Right lung (tissue), 2 donors: ENCODE measurements at regions not wholly inside any gene's neighbourhood (a gene's known extent, or its start where the extent isn't known, plus 50 kb on each side); places are given as distances from the start of the nearest gene placed in this dataset.
"Not testable (repeated sequence)": the region's sequence is repeated elsewhere in the genome, so short reads cannot be mapped to it uniquely, and the experiment has no call there.

ENCODE experiments used
- DNase-seq, 2 donors: peaks; one replicate each; pipeline ENCODE4 v3.0.0-alpha.2; 2013

- DNase-seq: no peak
Observed at GRCh38 chr15:54841701-54842305, 354.9 kb downstream of the RSL24D1 start.

- DNase-seq: no peak
Observed at GRCh38 chr15:54840621-54841398, 355.9 kb downstream of the RSL24D1 start.

GRCh38 chr15:54839379-54839778 is 357.4 kb downstream of the RSL24D1 start:
- DNase-seq: no peak

- no peak for DNase-seq
Observed at GRCh38 chr15:54836052-54836795, 360.5 kb downstream of the RSL24D1 start.

GRCh38 chr15:54829821-54830220 is 366.9 kb downstream of the RSL24D1 start:
- no peak for DNase-seq

- DNase-seq: no peak
Observed at GRCh38 chr15:54820811-54821210, 375.9 kb downstream of the RSL24D1 start.

- no peak for DNase-seq
Observed at GRCh38 chr15:54820098-54820497, 376.6 kb downstream of the RSL24D1 start.

GRCh38 chr15:54816401-54816800 is 380.3 kb downstream of the RSL24D1 start:
- DNase-seq: no peak

- no peak for DNase-seq
Observed at GRCh38 chr15:54815556-54815955, 381.2 kb downstream of the RSL24D1 start.

- no peak for DNase-seq
Observed at GRCh38 chr15:54812383-54812782, 384.4 kb downstream of the RSL24D1 start.

GRCh38 chr15:54810496-54810895 is 386.2 kb downstream of the RSL24D1 start:
- DNase-seq: no peak

- no peak for DNase-seq
Observed at GRCh38 chr15:54810031-54810430, 386.7 kb downstream of the RSL24D1 start.

GRCh38 chr15:54808321-54808720 is 388.4 kb downstream of the RSL24D1 start:
- no peak for DNase-seq

- no peak for DNase-seq
Observed at GRCh38 chr15:54803987-54804386, 392.8 kb downstream of the RSL24D1 start.

GRCh38 chr15:54803134-54803808 is 393.5 kb downstream of the RSL24D1 start:
- DNase-seq: no peak

GRCh38 chr15:54792526-54792925 is 404.2 kb downstream of the RSL24D1 start:
- DNase-seq: no peak

- no peak for DNase-seq
Observed at GRCh38 chr15:54790693-54791092, 406.0 kb downstream of the RSL24D1 start.

GRCh38 chr15:54789376-54789775 is 407.4 kb downstream of the RSL24D1 start:
- DNase-seq: no peak

GRCh38 chr15:54781220-54781619 is 415.5 kb downstream of the RSL24D1 start:
- not testable (repeated sequence) for DNase-seq

GRCh38 chr15:54779271-54779670 is 417.5 kb downstream of the RSL24D1 start:
- DNase-seq: peak; percentile 31 to 40

GRCh38 chr15:54776410-54776809 is 420.3 kb downstream of the RSL24D1 start:
- DNase-seq: no peak

- DNase-seq: no peak
Observed at GRCh38 chr15:54772663-54773062, 424.1 kb downstream of the RSL24D1 start.
